MCF 10A (cell line): ENCODE measurements at regions not wholly inside any gene's neighbourhood (a gene's known extent, or its start where the extent isn't known, plus 50 kb on each side); places are given as distances from the start of the nearest gene placed in this dataset.

Experiments used
- BruUV-seq: library from RNA; stranded (reverse); fragments of 400-500 nt; replicated peaks from 2 replicates; lab custom pipeline; 2021; lab: Mats Ljungman, UMichigan
- CTCF ChIA-PET: fragments of 300-600 bp; sonication (Branson Sonifier 250); formaldehyde crosslinking; extraction: SDS; loops from one replicate; lab custom pipeline; 2021; ENCODE audit warnings: antibody characterized with exemption, inconsistent platforms; lab: Yijun Ruan, JAX
- POLR2A ChIA-PET: fragments of 300-600, 350-650 bp; sonication (Branson Sonifier 250); formaldehyde crosslinking; extraction: SDS; loops from one replicate; lab custom pipeline; 2020; ENCODE audit warnings: antibody characterized with exemption, inconsistent platforms; lab: Yijun Ruan, JAX
- DNase-seq: peaks from one replicate; pipeline ENCODE4 v3.0.0-alpha.2; 2018; ENCODE audit not compliant: unreplicated experiment
- H3K27ac Mint-ChIP-seq: one replicate; pipeline ENCODE4 v1.8.0; 2022; ENCODE audit warnings: mild to moderate bottlenecking, low read depth, mixed read lengths; ENCODE audit not compliant: unreplicated experiment
- H3K27me3 Mint-ChIP-seq: one replicate; pipeline ENCODE4 v1.8.0; 2022; ENCODE audit warnings: mixed read lengths; ENCODE audit not compliant: insufficient read depth, unreplicated experiment
- H3K36me3 Mint-ChIP-seq: one replicate; pipeline ENCODE4 v1.8.0; 2022; ENCODE audit warnings: mild to moderate bottlenecking, moderate library complexity, mixed read lengths; ENCODE audit not compliant: insufficient read depth, unreplicated experiment
- H3K4me1 Mint-ChIP-seq: one replicate; pipeline ENCODE4 v1.8.0; 2022; ENCODE audit warnings: mixed read lengths; ENCODE audit not compliant: insufficient read depth, unreplicated experiment
- H3K4me3 Mint-ChIP-seq: one replicate; pipeline ENCODE4 v1.8.0; 2022; ENCODE audit warnings: mild to moderate bottlenecking, moderate library complexity, mixed read lengths; ENCODE audit not compliant: unreplicated experiment
- H3K9me3 Mint-ChIP-seq: one replicate; pipeline ENCODE4 v1.8.0; 2022; ENCODE audit warnings: mixed read lengths; ENCODE audit not compliant: unreplicated experiment
- CTCF ChIP-seq: fragments of 200-600 bp; IDR thresholded peaks from one replicate; pipeline ENCODE4 v1.8.0; 2022; ENCODE audit warnings: antibody characterized with exemption, mild to moderate bottlenecking; ENCODE audit not compliant: unreplicated experiment
- intact Hi-C: fragments of 100-400 bp; cut with micrococcal nuclease; formaldehyde crosslinking; loops from 2 replicates; pipeline ENCODE4 v1.14.1; 2022

DNA sequence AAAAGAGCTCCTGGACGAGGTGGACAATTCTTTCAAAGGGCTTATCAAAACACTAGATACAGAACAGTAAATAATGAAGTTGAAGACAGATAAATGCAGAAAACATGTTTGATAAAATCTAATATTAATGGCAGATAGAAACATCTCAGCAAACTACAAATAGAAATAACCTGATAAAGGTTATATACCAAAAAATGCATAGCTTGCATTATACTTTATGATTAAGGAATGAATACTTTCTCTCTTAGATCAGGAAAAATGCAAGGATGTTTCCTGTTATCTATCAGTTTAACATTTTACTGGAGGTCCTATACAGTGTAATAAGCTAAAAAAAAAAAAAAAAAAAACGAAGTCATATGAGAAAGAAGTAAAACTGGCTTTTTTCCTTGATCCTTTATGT is 304.5 kb upstream of the CXorf51A start:
- no peaks in the 10 kb centered on the region for H3K4me1 Mint-ChIP-seq
- no peaks in the 10 kb centered on the region for H3K27me3 Mint-ChIP-seq
- H3K27ac Mint-ChIP-seq, result no peak overlapping the region
- BruUV-seq, result no TSS peak
- H3K4me3 Mint-ChIP-seq, result no peak overlapping the region
- intact Hi-C loops, result no loop called here
- CTCF ChIA-PET, result no interaction called here
- H3K36me3 Mint-ChIP-seq, result no peaks in the 10 kb centered on the region
- DNase-seq, result no peak
- POLR2A ChIA-PET, result no interaction called here
- peaks cover 6% of the 10 kb centered on the region for H3K9me3 Mint-ChIP-seq
- no peak for TF ChIP-seq CTCF

- no peaks in the 10 kb centered on the region for H3K36me3 Mint-ChIP-seq
- no peak for TF ChIP-seq CTCF
- ChIA-PET POLR2A (no interaction called here), CTCF (no interaction called here)
- no peak overlapping the region for H3K4me3 Mint-ChIP-seq
- intact Hi-C loops, result no loop called here
- no peaks in the 10 kb centered on the region for H3K27me3 Mint-ChIP-seq
- no peak for DNase-seq
- no peaks in the 10 kb centered on the region for H3K4me1 Mint-ChIP-seq
- BruUV-seq, result no TSS peak
- H3K27ac Mint-ChIP-seq, result no peak overlapping the region
- peaks cover 8% of the 10 kb centered on the region for H3K9me3 Mint-ChIP-seq
These were observed 265.4 kb upstream of the CXorf51A start for GRCh38 chrX:147079974-147080373.

- POLR2A ChIA-PET, result no interaction called here
- intact Hi-C loops, result no loop called here
- no peaks in the 10 kb centered on the region for H3K4me1 Mint-ChIP-seq
- H3K27ac Mint-ChIP-seq, result no peak overlapping the region
- no peak for TF ChIP-seq CTCF
- DNase-seq, result no peak
- H3K9me3 Mint-ChIP-seq, result peaks cover 8% of the 10 kb centered on the region
- CTCF ChIA-PET, result no interaction called here
- H3K36me3 Mint-ChIP-seq, result no peaks in the 10 kb centered on the region
- BruUV-seq, result no TSS peak
- no peak overlapping the region for H3K4me3 Mint-ChIP-seq
- H3K27me3 Mint-ChIP-seq, result no peaks in the 10 kb centered on the region
These were observed 264.9 kb upstream of the CXorf51A start for GRCh38 chrX:147079457-147079856.

DNA sequence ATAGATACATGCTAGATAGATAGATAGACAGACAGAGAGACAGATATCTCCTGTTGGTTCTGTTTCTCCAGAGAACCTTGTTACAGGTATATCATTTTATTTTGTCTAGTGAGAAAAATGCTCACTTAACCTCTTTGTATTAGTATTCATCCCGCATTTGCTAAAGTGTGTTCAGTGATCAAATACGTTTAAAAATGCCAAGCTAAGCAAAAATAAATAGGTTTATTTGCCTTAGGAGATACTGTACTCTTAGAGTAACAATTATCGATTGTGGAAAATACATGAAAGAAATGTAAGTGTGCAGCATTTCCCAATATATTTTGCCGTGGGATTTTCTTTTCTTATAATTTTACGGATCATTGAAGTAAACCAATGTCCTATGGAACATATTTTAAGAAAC is 262.9 kb upstream of the CXorf51A start:
- POLR2A ChIA-PET, result no interaction called here
- Mint-ChIP-seq H3K27me3 (no peaks in the 10 kb centered on the region), H3K27ac (no peak overlapping the region), H3K9me3 (peaks cover 6% of the 10 kb centered on the region), H3K4me3 (no peak overlapping the region), H3K4me1 (no peaks in the 10 kb centered on the region), H3K36me3 (no peaks in the 10 kb centered on the region)
- DNase-seq, result no peak
- CTCF ChIA-PET, result interaction anchor here (0.6 kb wide), 1 partner anchor 798 kb away, joined by 3 read pairs; no protein-coding TSS in a partner anchor
- no TSS peak for BruUV-seq
- intact Hi-C loops, result no loop called here
- TF ChIP-seq CTCF, result no peak
